PC-9 (cell line): ENCODE measurements at regions not wholly inside any gene's neighbourhood (a gene's known extent, or its start where the extent isn't known, plus 50 kb on each side); places are given as distances from the start of the nearest gene placed in this dataset.

Experiments
- EZH2 ChIP-seq: fragments of 200-600 bp; sonication (generic); IDR thresholded peaks from 2 replicates; pipeline ENCODE4 v1.8.0; 2017; ENCODE audit warnings: antibody characterized with exemption, low read depth
- TF ChIP-seq, protein P1 (sequence below): fragments of 200-600 bp; sonication (generic); conservative IDR thresholded peaks from 2 replicates; pipeline ENCODE4 v1.6.1; 2017; ENCODE audit warnings: mixed run types, antibody characterized with exemption, mild to moderate bottlenecking, moderate library complexity

DNA sequence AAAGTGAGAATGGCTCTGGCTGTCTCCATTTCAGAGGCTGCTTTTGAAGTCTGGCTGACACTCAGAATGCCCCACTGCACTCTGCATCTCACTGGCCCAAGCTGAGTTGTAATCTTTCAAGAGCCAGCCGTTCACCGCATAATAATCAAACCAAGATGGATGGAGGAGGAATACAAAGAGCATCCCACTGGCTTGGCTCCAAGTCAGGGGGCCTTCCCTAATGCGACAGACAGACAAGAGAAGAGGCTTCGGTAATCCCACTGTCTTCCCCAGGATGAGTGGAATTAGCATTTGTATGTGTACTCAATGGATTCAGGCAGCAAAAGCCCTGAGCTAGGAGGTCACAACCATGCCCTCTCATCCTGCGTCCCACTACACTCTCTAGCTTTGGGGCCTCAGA is 68.0 kb downstream of the CBLN1 start:
- TF ChIP-seq, protein P1, sequence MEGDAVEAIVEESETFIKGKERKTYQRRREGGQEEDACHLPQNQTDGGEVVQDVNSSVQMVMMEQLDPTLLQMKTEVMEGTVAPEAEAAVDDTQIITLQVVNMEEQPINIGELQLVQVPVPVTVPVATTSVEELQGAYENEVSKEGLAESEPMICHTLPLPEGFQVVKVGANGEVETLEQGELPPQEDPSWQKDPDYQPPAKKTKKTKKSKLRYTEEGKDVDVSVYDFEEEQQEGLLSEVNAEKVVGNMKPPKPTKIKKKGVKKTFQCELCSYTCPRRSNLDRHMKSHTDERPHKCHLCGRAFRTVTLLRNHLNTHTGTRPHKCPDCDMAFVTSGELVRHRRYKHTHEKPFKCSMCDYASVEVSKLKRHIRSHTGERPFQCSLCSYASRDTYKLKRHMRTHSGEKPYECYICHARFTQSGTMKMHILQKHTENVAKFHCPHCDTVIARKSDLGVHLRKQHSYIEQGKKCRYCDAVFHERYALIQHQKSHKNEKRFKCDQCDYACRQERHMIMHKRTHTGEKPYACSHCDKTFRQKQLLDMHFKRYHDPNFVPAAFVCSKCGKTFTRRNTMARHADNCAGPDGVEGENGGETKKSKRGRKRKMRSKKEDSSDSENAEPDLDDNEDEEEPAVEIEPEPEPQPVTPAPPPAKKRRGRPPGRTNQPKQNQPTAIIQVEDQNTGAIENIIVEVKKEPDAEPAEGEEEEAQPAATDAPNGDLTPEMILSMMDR: no peak
- no peak for TF ChIP-seq EZH2
